GM23248 (cell line): ENCODE measurements at regions not wholly inside any gene's neighbourhood (a gene's known extent, or its start where the extent isn't known, plus 50 kb on each side); places are given as distances from the start of the nearest gene placed in this dataset.
A peak's percentile ranks its signal among the peaks of the same experiment; 100 is the strongest.

Experiments
- DNase-seq: peaks from one replicate; pipeline ENCODE4 v3.0.0-alpha.2; 2015
- H2AFZ ChIP-seq: fragments of 200-600 bp; sonication (generic); 2 replicates; pipeline ENCODE4 v1.6.1; 2016; ENCODE audit warnings: antibody characterized with exemption
- H3F3A ChIP-seq: fragments of 200-600 bp; sonication (generic); 2 replicates; pipeline ENCODE4 v1.6.1; 2016; ENCODE audit warnings: mild to moderate bottlenecking, antibody characterized with exemption, mixed run types; ENCODE audit not compliant: insufficient read depth
- H3K27ac ChIP-seq: fragments of 200-600 bp; sonication (generic); 2 replicates; pipeline ENCODE4 v1.5.1; 2016; ENCODE audit warnings: mild to moderate bottlenecking
- H3K27me3 ChIP-seq: fragments of 200-600 bp; sonication (generic); replicated peaks from 2 replicates; pipeline ENCODE4 v1.6.1; 2016; ENCODE audit warnings: mild to moderate bottlenecking; ENCODE audit not compliant: insufficient read depth
- H3K36me3 ChIP-seq: fragments of 200-600 bp; sonication (generic); 2 replicates; pipeline ENCODE4 v1.6.1; 2016; ENCODE audit warnings: low read depth, mild to moderate bottlenecking
- H3K4me1 ChIP-seq: fragments of 200-600 bp; sonication (generic); 2 replicates; pipeline ENCODE4 v1.6.1; 2016; ENCODE audit warnings: mild to moderate bottlenecking; ENCODE audit not compliant: insufficient read depth
- H3K4me2 ChIP-seq: fragments of 200-600 bp; sonication (generic); one replicate; pipeline ENCODE4 v1.6.1; 2016; ENCODE audit warnings: mild to moderate bottlenecking; ENCODE audit not compliant: unreplicated experiment
- H3K4me3 ChIP-seq: fragments of 200-600 bp; sonication (generic); 2 replicates; pipeline ENCODE4 v1.5.1; 2016; ENCODE audit warnings: mild to moderate bottlenecking
- H3K79me2 ChIP-seq: fragments of 200-600 bp; sonication (generic); 2 replicates; pipeline ENCODE4 v1.6.1; 2016; ENCODE audit warnings: mild to moderate bottlenecking; ENCODE audit not compliant: insufficient read depth
- H3K9ac ChIP-seq: fragments of 200-600 bp; sonication (generic); 2 replicates; pipeline ENCODE4 v1.6.1; 2016; ENCODE audit warnings: mild to moderate bottlenecking
- H3K9me2 ChIP-seq: fragments of 200-600 bp; sonication (generic); 2 replicates; pipeline ENCODE4 v1.6.1; 2016; ENCODE audit warnings: mixed run types, mild to moderate bottlenecking, moderate library complexity; ENCODE audit not compliant: insufficient read depth
- H3K9me3 ChIP-seq: fragments of 200-600 bp; sonication (generic); one replicate; pipeline ENCODE4 v1.6.1; 2017; ENCODE audit warnings: low read depth
- H4K20me1 ChIP-seq: fragments of 200-600 bp; sonication (generic); 2 replicates; pipeline ENCODE4 v1.6.0; 2016; ENCODE audit not compliant: insufficient read depth
- EZH2 ChIP-seq: fragments of 200-600 bp; sonication (generic); IDR thresholded peaks from 2 replicates; pipeline ENCODE4 v1.6.1; 2018; ENCODE audit warnings: antibody characterized with exemption, mild to moderate bottlenecking; ENCODE audit not compliant: insufficient read depth, poor library complexity, severe bottlenecking
- EZH2phosphoT487 ChIP-seq: fragments of 200-600 bp; sonication (generic); IDR thresholded peaks from 2 replicates; pipeline ENCODE4 v1.6.1; 2018; ENCODE audit warnings: antibody characterized with exemption, moderate library complexity, mild to moderate bottlenecking, low read depth; ENCODE audit not compliant: insufficient read depth
- WGBS, 2 experiments: methylation state at CpG; one replicate each; pipeline ENCODE4 v1.1.6; 2015 to 2017; ENCODE audit warnings: low lambda C conversion rate in 2 of 2, low coverage in 1 of 2; ENCODE audit errors: missing lambda C conversion rate in 2 of 2; 5-methylcytosine and 5-hydroxymethylcytosine counted together
- in situ Hi-C: fragments of 300-500 bp; cut with MboI; formaldehyde crosslinking; loops from 2 replicates; pipeline ENCODE4 v1.15.0; 2020

GRCh38 chr5:106523852-106524251 lies 1146.9 kb downstream of the EFNA5 start:
- no peak for DNase-seq
- in situ Hi-C loops, result no loop called here
- no peak overlapping the region for H2AFZ ChIP-seq

DNA sequence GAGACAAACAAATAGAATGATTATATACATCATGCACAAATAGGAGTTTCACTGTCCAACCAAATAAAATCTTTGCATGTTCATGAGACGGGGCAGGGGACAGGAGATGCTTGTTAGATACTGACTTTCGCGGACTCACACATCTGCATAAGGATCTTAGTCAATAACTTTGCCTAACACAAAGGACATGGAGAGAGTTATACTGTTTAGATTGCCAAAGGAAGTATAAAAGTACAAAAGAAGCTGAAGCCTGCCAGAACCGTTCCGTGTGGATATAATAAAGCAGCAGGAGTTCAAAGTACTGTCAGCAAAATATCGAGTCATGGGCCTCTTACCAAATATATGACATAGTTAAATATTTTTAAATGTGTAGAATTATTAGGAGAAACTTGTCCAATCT lies 1148.4 kb downstream of the EFNA5 start:
- no peak for DNase-seq
- no peaks in the 10 kb centered on the region for H3K79me2 ChIP-seq
- in situ Hi-C loops, result no loop called here
- no peak overlapping the region for H3K4me3 ChIP-seq
- H3K4me2 ChIP-seq, result no peak overlapping the region
- no peak for TF ChIP-seq EZH2
- no peak overlapping the region for H3K9ac ChIP-seq
- H3K36me3 ChIP-seq, result no peaks in the 10 kb centered on the region
- H3K9me2 ChIP-seq, result no peaks in the 10 kb centered on the region
- H3K27ac ChIP-seq, result no peak overlapping the region
- no peaks in the 10 kb centered on the region for H3F3A ChIP-seq
- 4 to 6% methylated on average over 6 of the region's 6 CpGs for WGBS, 2 experiments
- H4K20me1 ChIP-seq, result no peaks in the 10 kb centered on the region
- peaks cover 3% of the 10 kb centered on the region for H3K9me3 ChIP-seq
- H3K27me3 ChIP-seq, result no peaks in the 10 kb centered on the region
- H2AFZ ChIP-seq, result no peak overlapping the region
- H3K4me1 ChIP-seq, result no peaks in the 10 kb centered on the region

More at GRCh38 chr5:106523852-106524251, 1146.9 kb downstream of the EFNA5 start:
- Histone ChIP-seq H3K4me3 (no peak overlapping the region), H3K27me3 (no peaks in the 10 kb centered on the region), H3K9me2 (no peaks in the 10 kb centered on the region), H3K27ac (no peak overlapping the region), H3F3A (no peaks in the 10 kb centered on the region), H3K79me2 (no peaks in the 10 kb centered on the region), H3K36me3 (no peaks in the 10 kb centered on the region), H4K20me1 (no peaks in the 10 kb centered on the region), H3K9ac (no peak overlapping the region), H3K9me3 (peaks cover 3% of the 10 kb centered on the region), H3K4me2 (no peak overlapping the region), H3K4me1 (no peaks in the 10 kb centered on the region)
- TF ChIP-seq EZH2, result no peak
- no peak for TF ChIP-seq EZH2phosphoT487

GRCh38 chr5:106521701-106522100 lies 1149.0 kb downstream of the EFNA5 start:
- Histone ChIP-seq H3K79me2 (no peaks in the 10 kb centered on the region), H3K9ac (no peak overlapping the region), H3K4me2 (no peak overlapping the region), H3K4me3 (no peak overlapping the region), H4K20me1 (no peaks in the 10 kb centered on the region), H3K9me3 (peaks cover 3% of the 10 kb centered on the region), H3K4me1 (no peaks in the 10 kb centered on the region), H3F3A (no peaks in the 10 kb centered on the region), H2AFZ (no peak overlapping the region), H3K27me3 (no peaks in the 10 kb centered on the region), H3K36me3 (no peaks in the 10 kb centered on the region), H3K9me2 (no peaks in the 10 kb centered on the region), H3K27ac (no peak overlapping the region)
- WGBS, 2 experiments, result 3 to 7% methylated on average over 2 of the region's 2 CpGs
- in situ Hi-C loops, result no loop called here
- DNase-seq, result peak; percentile 13
- no peak for TF ChIP-seq EZH2
- TF ChIP-seq EZH2phosphoT487, result no peak

DNA sequence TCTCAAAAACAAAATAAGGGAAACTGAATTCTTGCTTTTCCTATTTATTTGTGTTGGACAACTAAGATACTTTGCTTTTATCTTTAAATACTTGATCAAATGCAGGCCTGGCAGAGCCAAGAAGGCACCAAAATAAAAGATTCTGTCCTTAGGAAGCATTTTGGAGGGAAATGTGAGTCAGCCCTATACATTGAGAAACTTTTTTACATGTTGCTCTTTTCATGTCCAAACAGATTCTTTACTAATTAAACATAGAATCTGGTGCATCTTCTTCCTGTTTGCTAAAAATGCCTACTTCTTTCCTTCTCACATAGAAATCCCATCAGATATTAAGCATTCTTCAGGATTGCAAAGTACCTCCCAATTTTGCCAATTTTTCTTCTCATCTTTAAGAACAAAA lies 1160.4 kb downstream of the EFNA5 start:
- Histone ChIP-seq H3K27me3 (no peaks in the 10 kb centered on the region), H3F3A (no peaks in the 10 kb centered on the region), H3K36me3 (no peaks in the 10 kb centered on the region), H3K9ac (no peak overlapping the region), H3K79me2 (no peaks in the 10 kb centered on the region), H3K4me2 (no peak overlapping the region), H3K27ac (no peak overlapping the region), H3K9me2 (no peaks in the 10 kb centered on the region), H2AFZ (no peak overlapping the region), H3K4me3 (no peak overlapping the region), H3K9me3 (no peaks in the 10 kb centered on the region), H3K4me1 (no peaks in the 10 kb centered on the region), H4K20me1 (no peaks in the 10 kb centered on the region)
- TF ChIP-seq EZH2phosphoT487, result no peak
- TF ChIP-seq EZH2, result no peak
- no peak for DNase-seq
- in situ Hi-C loops, result no loop called here

- Histone ChIP-seq H4K20me1 (no peaks in the 10 kb centered on the region), H3K4me1 (no peaks in the 10 kb centered on the region), H2AFZ (no peak overlapping the region), H3K4me2 (no peak overlapping the region), H3K27me3 (no peaks in the 10 kb centered on the region), H3K9ac (no peak overlapping the region), H3K27ac (no peak overlapping the region), H3K9me3 (no peaks in the 10 kb centered on the region), H3K4me3 (no peak overlapping the region), H3K79me2 (no peaks in the 10 kb centered on the region), H3K36me3 (no peaks in the 10 kb centered on the region), H3K9me2 (no peaks in the 10 kb centered on the region), H3F3A (no peaks in the 10 kb centered on the region)
- TF ChIP-seq EZH2phosphoT487 (no peak), EZH2 (no peak)
- in situ Hi-C loops, result no loop called here
- no peak for DNase-seq
- WGBS, 2 experiments, result 50% methylated on average over 4 of the region's 4 CpGs
These were observed 1161.8 kb downstream of the EFNA5 start for GRCh38 chr5:106508894-106509293.
